Tibial nerve (tissue), 4 donors: ENCODE measurements at regions not wholly inside any gene's neighbourhood (a gene's known extent, or its start where the extent isn't known, plus 50 kb on each side); places are given as distances from the start of the nearest gene placed in this dataset.

ENCODE experiments used
- DNase-seq, 2 donors: peaks; one replicate each; pipeline ENCODE4 v3.0.0-alpha.2; 2019; ENCODE audit warnings: low spot score in 2 of 2
- H3K27ac ChIP-seq, 4 donors: fragments of 200-600 bp; sonication (generic) in 3 of 4; one replicate each; pipeline ENCODE4 v1.5.1; 2017 to 2019; ENCODE audit warnings: mild to moderate bottlenecking in 1 of 4
- H3K27me3 ChIP-seq, 2 donors: fragments of 200-600 bp; sonication (generic) in 1 of 2; one replicate each; pipeline versions ENCODE4 v1.5.1 to v1.6.0; 2017 to 2019
- H3K36me3 ChIP-seq, 3 donors: fragments of 200-600 bp; sonication (generic); one replicate each; pipeline ENCODE4 v1.5.1; 2018 to 2019
- H3K4me1 ChIP-seq, 4 donors: fragments of 200-600 bp; sonication (generic) in 3 of 4; one replicate each; pipeline ENCODE4 v1.5.1; 2017 to 2019
- H3K4me3 ChIP-seq, 4 donors: fragments of 200-600 bp; sonication (generic) in 3 of 4; one replicate each; pipeline ENCODE4 v1.5.1; 2017 to 2019; ENCODE audit warnings: mild to moderate bottlenecking in 1 of 4, moderate library complexity in 1 of 4
- H3K9me3 ChIP-seq, 4 donors: fragments of 200-600 bp; sonication (generic) in 3 of 4; one replicate each; pipeline ENCODE4 v1.5.1; 2017 to 2019
- EP300 ChIP-seq, 2 donors: sonication (generic); formaldehyde crosslinking; IDR thresholded peaks; one replicate each; pipeline ENCODE4 v1.6.1; 2017; ENCODE audit warnings: antibody characterized with exemption in 2 of 2, mild to moderate bottlenecking in 1 of 2
- POLR2A ChIP-seq, 2 donors: fragments of 450-650 bp; IDR thresholded peaks; one replicate each; pipeline ENCODE4 v1.6.1; 2017; ENCODE audit warnings: antibody characterized with exemption in 2 of 2, mild to moderate bottlenecking in 2 of 2, moderate library complexity in 2 of 2
- WGBS, 2 donors: methylation state at CpG; one replicate each; pipeline ENCODE4 v1.1.5; 2018; 5-methylcytosine and 5-hydroxymethylcytosine counted together
- TF ChIP-seq, protein P1 (sequence below), 5 experiments: fragments of 200-600 bp in 3 of 5; fragments of 450-650 bp in 2 of 5; sonication (generic) in 3 of 5; IDR thresholded peaks; one replicate each; pipeline ENCODE4 v1.5.1; 2016 to 2019; ENCODE audit warnings: antibody characterized with exemption in 5 of 5, mild to moderate bottlenecking in 3 of 5, moderate library complexity in 2 of 5

DNA sequence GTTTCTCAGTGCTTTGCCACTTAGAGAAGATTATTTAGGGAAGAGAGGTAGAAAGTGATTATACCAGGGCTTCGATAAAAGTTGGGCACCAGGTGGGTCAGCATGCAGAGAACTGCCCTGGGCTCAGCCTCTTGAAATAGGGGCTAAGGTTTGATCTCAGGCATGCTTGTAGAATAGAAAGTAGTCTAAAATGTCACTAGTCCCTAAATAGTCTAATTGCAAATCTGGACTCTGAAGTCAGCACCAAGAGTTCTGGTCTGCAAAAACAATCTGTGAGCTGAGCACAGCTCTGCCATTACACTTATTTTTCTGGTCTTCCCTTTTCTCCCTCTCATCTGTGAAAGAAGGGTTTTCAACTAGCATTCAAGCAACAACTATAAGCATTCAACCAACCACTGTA, 248.0 kb downstream of the SMARCA2 start:
- peaks cover 0 to 24% (median 3%) of the 10 kb centered on the region in 4 donors for H3K4me1 ChIP-seq
- H3K9me3 ChIP-seq = no peaks in the 10 kb centered on the region
- H3K36me3 ChIP-seq = no peaks in the 10 kb centered on the region
- H3K4me3 ChIP-seq = no peak overlapping the region
- H3K27ac ChIP-seq = no peak overlapping the region
- WGBS, 2 donors = 50 to 70% methylated on average over 1 of the region's 1 CpG
- no peaks in the 10 kb centered on the region for H3K27me3 ChIP-seq
- DNase-seq = no peak
- TF ChIP-seq, protein P1, sequence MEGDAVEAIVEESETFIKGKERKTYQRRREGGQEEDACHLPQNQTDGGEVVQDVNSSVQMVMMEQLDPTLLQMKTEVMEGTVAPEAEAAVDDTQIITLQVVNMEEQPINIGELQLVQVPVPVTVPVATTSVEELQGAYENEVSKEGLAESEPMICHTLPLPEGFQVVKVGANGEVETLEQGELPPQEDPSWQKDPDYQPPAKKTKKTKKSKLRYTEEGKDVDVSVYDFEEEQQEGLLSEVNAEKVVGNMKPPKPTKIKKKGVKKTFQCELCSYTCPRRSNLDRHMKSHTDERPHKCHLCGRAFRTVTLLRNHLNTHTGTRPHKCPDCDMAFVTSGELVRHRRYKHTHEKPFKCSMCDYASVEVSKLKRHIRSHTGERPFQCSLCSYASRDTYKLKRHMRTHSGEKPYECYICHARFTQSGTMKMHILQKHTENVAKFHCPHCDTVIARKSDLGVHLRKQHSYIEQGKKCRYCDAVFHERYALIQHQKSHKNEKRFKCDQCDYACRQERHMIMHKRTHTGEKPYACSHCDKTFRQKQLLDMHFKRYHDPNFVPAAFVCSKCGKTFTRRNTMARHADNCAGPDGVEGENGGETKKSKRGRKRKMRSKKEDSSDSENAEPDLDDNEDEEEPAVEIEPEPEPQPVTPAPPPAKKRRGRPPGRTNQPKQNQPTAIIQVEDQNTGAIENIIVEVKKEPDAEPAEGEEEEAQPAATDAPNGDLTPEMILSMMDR (IDR thresholded peaks at IDR 0.05) = no peak
- TF ChIP-seq EP300 (IDR thresholded peaks at IDR 0.05) (no peak), POLR2A (IDR thresholded peaks at IDR 0.05) (no peak)

DNA sequence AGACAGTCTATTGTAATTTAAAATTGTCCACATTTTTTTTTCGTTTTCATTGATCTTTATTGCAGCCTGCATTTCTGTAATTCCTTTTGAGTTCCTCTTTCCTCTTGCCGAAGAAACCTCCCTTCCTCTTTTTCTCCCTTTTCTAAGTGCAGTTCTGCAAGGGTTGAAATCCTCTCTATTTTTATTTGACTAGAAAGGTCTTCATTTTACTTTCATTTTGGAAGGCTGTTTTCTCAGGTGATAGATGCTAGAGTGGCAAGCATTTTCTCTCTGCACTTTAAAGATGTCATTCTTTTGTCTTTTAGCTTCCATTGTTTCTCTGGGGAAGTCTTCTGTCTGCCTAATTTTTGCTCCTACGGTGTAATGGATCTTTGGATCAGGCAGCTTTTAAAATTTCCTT, 248.5 kb downstream of the SMARCA2 start:
- Histone ChIP-seq H3K27me3 (no peaks in the 10 kb centered on the region), H3K4me3 (no peak overlapping the region), H3K36me3 (no peaks in the 10 kb centered on the region), H3K27ac (no peak overlapping the region), H3K4me1 (peaks cover 0 to 24% (median 3%) of the 10 kb centered on the region in 4 donors), H3K9me3 (no peaks in the 10 kb centered on the region)
- no peak for TF ChIP-seq POLR2A (IDR thresholded peaks at IDR 0.05)
- no peak for TF ChIP-seq EP300 (IDR thresholded peaks at IDR 0.05)
- TF ChIP-seq, protein P1 (IDR thresholded peaks at IDR 0.05) = no peak
- no peak for DNase-seq
- WGBS, 2 donors = 26 to 54% methylated on average over 3 of the region's 3 CpGs

DNA sequence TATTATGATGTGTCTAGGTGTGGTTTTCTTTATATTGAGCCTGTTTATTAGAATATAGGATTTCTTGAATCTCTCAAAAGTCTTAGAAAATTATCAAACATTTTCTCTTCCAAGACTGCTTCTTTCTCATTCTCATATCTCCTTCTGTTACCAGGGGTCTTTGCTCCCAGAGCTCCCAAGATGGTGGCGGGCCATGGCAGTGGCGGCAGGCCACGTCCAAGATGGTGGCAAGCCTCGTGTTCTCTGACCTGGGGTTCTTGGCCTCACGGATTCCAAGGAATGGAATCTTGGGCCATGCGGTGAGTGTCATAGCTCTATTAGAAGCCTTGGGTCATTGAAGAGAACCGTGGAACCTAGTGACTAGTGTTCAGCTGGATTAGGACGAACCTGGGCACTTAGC, 248.9 kb downstream of the SMARCA2 start:
- no peak for DNase-seq
- Histone ChIP-seq H3K27me3 (no peaks in the 10 kb centered on the region), H3K9me3 (no peaks in the 10 kb centered on the region), H3K36me3 (no peaks in the 10 kb centered on the region), H3K4me1 (peaks cover 0 to 24% (median 3%) of the 10 kb centered on the region in 4 donors), H3K4me3 (no peak overlapping the region), H3K27ac (no peak overlapping the region)
- TF ChIP-seq, protein P1 (IDR thresholded peaks at IDR 0.05) = no peak
- TF ChIP-seq POLR2A (IDR thresholded peaks at IDR 0.05) (no peak), EP300 (IDR thresholded peaks at IDR 0.05) (no peak)
- WGBS, 2 donors = 84 to 99% methylated on average over 8 of the region's 8 CpGs

DNA sequence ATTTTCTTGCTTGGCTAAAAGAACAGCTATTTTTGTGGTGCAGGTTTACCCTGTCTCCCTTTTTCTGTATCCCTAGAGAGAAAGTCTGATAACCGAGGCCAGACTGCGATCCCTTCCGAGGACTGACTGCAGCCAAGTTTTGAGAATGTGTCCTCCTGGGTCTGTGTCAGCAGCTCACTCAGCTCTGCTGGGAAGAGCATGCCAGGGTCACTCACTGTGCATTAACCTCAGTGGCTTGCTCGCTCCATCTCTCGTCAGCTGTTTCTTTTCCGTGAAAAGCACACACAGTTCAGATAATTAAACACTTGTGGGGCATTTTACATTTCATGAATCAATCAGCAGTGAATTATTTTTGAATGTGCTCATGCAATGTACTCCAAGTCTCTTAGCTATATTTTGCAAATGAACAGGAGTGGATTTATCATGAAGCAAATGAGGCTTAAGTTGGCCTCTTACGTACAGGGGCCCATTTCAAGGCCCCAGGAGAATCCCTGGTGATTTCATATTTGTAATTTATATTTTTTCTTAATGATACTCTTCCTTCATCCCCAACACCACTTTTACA, 252.1 kb downstream of the SMARCA2 start:
- H3K27ac ChIP-seq = no peak overlapping the region
- H3K9me3 ChIP-seq = no peaks in the 10 kb centered on the region
- H3K36me3 ChIP-seq = no peaks in the 10 kb centered on the region
- DNase-seq = no peak
- 26 to 31% methylated on average over 7 of the region's 7 CpGs for WGBS, 2 donors
- no peak for TF ChIP-seq POLR2A (IDR thresholded peaks at IDR 0.05)
- TF ChIP-seq, protein P1 (IDR thresholded peaks at IDR 0.05) = no peak
- no peak for TF ChIP-seq EP300 (IDR thresholded peaks at IDR 0.05)
- H3K4me3 ChIP-seq = no peak overlapping the region
- no peaks in the 10 kb centered on the region for H3K27me3 ChIP-seq
- H3K4me1 ChIP-seq = peaks cover 0 to 20% (median 3%) of the 10 kb centered on the region in 4 donors

DNA sequence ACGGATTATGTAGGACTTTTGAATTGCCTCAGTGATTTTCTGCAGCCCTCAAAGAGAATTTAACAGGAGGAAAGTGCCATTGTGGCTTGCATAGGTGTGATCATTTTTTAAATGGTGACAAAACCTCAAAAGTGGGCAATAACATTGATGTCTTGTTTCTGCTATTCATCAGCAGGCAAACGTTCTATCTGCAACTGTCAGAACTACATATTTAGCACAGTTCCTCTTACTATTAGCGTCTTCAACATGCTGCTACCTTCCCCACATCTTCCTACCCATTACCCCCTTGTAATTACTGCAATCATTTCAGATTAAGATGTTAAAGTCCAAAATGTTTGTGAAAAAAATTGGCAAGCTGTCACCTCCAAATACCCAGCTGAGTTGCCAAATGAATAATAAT, 254.6 kb downstream of the SMARCA2 start:
- no peaks in the 10 kb centered on the region for H3K9me3 ChIP-seq
- TF ChIP-seq EP300 (IDR thresholded peaks at IDR 0.05) (no peak), POLR2A (IDR thresholded peaks at IDR 0.05) (no peak)
- TF ChIP-seq, protein P1 (IDR thresholded peaks at IDR 0.05) = no peak
- H3K36me3 ChIP-seq = no peaks in the 10 kb centered on the region
- H3K4me1 ChIP-seq = peaks cover 0 to 6% (median 0%) of the 10 kb centered on the region in 4 donors
- no peak overlapping the region for H3K27ac ChIP-seq
- no peak for DNase-seq
- WGBS, 2 donors = 35 to 70% methylated on average over 3 of the region's 3 CpGs
- no peaks in the 10 kb centered on the region for H3K27me3 ChIP-seq
- H3K4me3 ChIP-seq = no peak overlapping the region
